IPS-15b (cell line): ENCODE measurements at regions not wholly inside any gene's neighbourhood (a gene's known extent, or its start where the extent isn't known, plus 50 kb on each side); places are given as distances from the start of the nearest gene placed in this dataset.
"Not testable (repeated sequence)": the region's sequence is repeated elsewhere in the genome, so short reads cannot be mapped to it uniquely, and the experiment has no call there.

Experiments
- H3K27me3 ChIP-seq: one replicate; pipeline ENCODE4 v1.6.1; 2013; ENCODE audit warnings: low read length; ENCODE audit not compliant: control insufficient read depth, insufficient read depth
- H3K36me3 ChIP-seq: one replicate; pipeline ENCODE4 v1.6.1; 2013; ENCODE audit warnings: low read length; ENCODE audit not compliant: control insufficient read depth, insufficient read depth
- H3K4me1 ChIP-seq: one replicate; pipeline ENCODE4 v1.6.1; 2013; ENCODE audit warnings: mild to moderate bottlenecking, low read length; ENCODE audit not compliant: control insufficient read depth, insufficient read depth
- H3K4me3 ChIP-seq: one replicate; pipeline ENCODE4 v1.5.1; 2013; ENCODE audit warnings: low read depth, low read length
- H3K9ac ChIP-seq: one replicate; pipeline ENCODE4 v1.6.1; 2013; ENCODE audit warnings: low read depth, mild to moderate bottlenecking, low read length
- H3K9me3 ChIP-seq: one replicate; pipeline ENCODE4 v1.6.1; 2013; ENCODE audit warnings: mild to moderate bottlenecking, low read length; ENCODE audit not compliant: control insufficient read depth, insufficient read depth

DNA sequence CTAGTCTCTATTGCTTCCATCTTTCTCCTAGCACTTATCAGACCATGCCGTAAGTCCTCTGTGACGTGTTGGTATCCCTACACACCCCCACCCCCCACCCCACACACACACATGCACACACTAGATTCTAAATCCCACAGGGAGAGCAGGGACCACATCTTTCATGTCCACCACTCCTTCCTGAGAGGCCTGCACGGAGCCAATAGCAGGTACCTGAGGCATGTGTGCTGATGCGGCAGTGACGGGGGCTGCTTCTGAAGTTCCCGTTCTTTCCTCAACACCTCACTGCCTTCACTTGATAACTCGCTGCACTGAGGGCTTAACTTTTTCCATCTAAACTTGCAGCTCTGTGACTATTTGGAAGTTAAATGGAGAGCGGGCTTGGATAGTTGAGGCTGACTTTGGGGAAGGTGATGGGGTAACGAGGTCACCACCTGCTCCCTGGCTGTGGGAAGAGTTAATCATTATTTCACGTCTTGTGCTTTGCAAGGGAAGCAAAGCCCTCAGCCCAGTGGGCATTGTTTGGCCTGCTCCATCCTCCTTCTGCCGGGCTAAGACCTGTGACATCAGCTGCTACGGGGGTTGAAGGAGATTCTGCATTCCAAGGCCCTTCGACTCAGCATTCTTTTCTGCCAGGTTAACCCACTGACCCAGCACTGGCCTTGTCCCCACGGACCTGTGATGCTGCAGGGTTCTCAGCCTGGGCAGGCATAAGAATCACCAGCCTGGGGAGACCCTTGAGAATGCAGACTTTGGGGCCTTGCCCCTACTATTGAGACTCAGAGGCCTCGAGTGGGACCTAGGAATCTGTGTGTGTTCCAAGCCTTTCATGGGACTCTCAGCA, 187.8 kb downstream of the ANKRD60 start:
- Histone ChIP-seq H3K9ac (no peak overlapping the region), H3K36me3 (no peaks in the 10 kb centered on the region), H3K4me1 (peaks cover 6% of the 10 kb centered on the region), H3K27me3 (no peaks in the 10 kb centered on the region), H3K9me3 (no peaks in the 10 kb centered on the region), H3K4me3 (no peak overlapping the region)

- H3K4me3 ChIP-seq: no peak overlapping the region
- peaks cover 6% of the 10 kb centered on the region for H3K4me1 ChIP-seq
- H3K9ac ChIP-seq: no peak overlapping the region
- H3K27me3 ChIP-seq: no peaks in the 10 kb centered on the region
- H3K9me3 ChIP-seq: no peaks in the 10 kb centered on the region
- H3K36me3 ChIP-seq: no peaks in the 10 kb centered on the region
These were observed 189.0 kb downstream of the ANKRD60 start for GRCh38 chr20:58039274-58040092.

DNA sequence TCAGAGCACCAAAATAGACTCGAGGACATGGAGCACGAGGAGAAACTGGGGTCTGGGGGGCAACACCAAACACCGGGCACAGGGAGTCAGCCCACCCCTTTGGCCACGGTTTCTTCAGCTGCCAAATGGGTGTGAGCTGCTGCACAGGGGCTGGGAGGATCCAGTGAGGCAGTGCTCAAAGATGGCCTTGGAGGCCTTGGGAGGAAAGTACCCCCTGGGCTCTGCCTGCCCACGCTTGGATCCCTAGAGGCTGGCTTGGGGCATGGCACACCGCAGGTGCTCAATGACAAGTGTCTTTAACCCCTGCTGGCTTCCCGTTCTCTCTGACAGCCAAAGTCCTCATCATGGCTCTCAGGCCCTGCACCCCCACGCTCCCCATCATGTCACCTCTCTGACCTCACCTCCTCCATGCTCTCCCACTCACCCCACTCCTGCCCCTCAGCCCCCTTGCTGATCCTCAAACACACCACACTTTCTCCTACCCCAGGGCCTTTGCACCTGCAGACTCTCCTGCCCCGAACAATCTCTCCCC, 190.3 kb downstream of the ANKRD60 start:
- peaks cover 2% of the 10 kb centered on the region for H3K4me1 ChIP-seq
- H3K36me3 ChIP-seq: no peaks in the 10 kb centered on the region
- no peaks in the 10 kb centered on the region for H3K9me3 ChIP-seq
- H3K4me3 ChIP-seq: no peak overlapping the region
- no peaks in the 10 kb centered on the region for H3K27me3 ChIP-seq
- H3K9ac ChIP-seq: no peak overlapping the region

GRCh38 chr20:58037631-58038030, 190.8 kb downstream of the ANKRD60 start:
- H3K27me3 ChIP-seq: no peaks in the 10 kb centered on the region
- H3K36me3 ChIP-seq: no peaks in the 10 kb centered on the region
- H3K9ac ChIP-seq: no peak overlapping the region
- no peak overlapping the region for H3K4me3 ChIP-seq
- no peaks in the 10 kb centered on the region for H3K4me1 ChIP-seq
- no peaks in the 10 kb centered on the region for H3K9me3 ChIP-seq

DNA sequence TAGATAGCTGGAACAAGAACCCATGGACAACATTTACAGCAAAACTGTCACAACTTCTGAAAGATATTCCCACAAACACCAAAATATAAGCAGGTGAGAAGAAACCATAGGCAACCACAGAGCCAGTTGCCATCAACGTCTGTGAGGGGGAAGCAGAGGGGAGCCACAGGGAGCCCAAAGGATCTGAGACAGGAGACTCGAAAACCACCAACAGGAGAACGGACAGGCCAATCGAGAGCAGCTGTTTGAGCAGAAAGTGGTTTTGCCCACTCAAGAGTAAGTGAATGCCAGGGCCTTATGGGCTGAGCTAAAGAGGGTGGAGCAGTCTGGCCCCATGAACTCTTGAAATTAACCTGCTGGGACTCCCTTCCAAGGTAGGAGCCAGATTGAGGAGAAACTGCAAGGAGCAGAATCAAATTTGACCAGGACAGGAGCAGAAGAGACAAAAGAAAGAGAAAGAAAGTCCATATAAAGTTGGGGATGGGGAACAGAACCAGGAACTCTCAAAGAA, 195.4 kb downstream of the ANKRD60 start:
- no peaks in the 10 kb centered on the region for H3K4me1 ChIP-seq
- no peaks in the 10 kb centered on the region for H3K36me3 ChIP-seq
- no peak overlapping the region for H3K4me3 ChIP-seq
- H3K27me3 ChIP-seq: no peaks in the 10 kb centered on the region
- no peaks in the 10 kb centered on the region for H3K9me3 ChIP-seq
- H3K9ac ChIP-seq: no peak overlapping the region

DNA sequence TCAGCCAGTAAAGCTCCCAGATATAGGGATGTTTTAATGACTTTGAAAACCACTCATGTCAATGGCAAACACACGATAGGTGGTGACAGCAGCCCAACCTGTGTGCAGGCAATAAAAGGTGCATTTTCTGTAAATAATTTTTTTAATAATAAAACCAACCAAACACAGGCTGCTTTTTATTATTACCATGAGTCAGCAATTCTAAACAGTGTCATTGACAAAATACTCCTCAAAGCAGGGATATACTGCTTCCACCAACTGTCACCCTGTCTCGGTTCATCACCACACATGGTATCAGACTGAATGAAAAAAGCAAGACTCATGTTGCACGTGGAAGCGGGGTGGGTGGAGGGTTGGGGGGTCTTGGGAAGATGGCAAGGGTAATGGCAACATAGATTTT, 195.9 kb downstream of the ANKRD60 start:
- Histone ChIP-seq H3K4me1 (no peaks in the 10 kb centered on the region), H3K9me3 (no peaks in the 10 kb centered on the region), H3K4me3 (no peak overlapping the region), H3K9ac (no peak overlapping the region), H3K27me3 (no peaks in the 10 kb centered on the region), H3K36me3 (no peaks in the 10 kb centered on the region)

- not testable (repeated sequence) for H3K9me3 ChIP-seq, H3K4me1 ChIP-seq, H3K36me3 ChIP-seq, H3K4me3 ChIP-seq, H3K9ac ChIP-seq, H3K27me3 ChIP-seq
These were observed 197.1 kb downstream of the ANKRD60 start for GRCh38 chr20:58031350-58031749.

GRCh38 chr20:58028123-58028522, 200.3 kb downstream of the ANKRD60 start:
- H3K36me3 ChIP-seq: no peaks in the 10 kb centered on the region
- no peaks in the 10 kb centered on the region for H3K27me3 ChIP-seq
- no peak overlapping the region for H3K4me3 ChIP-seq
- H3K9me3 ChIP-seq: no peaks in the 10 kb centered on the region
- H3K9ac ChIP-seq: no peak overlapping the region
- no peaks in the 10 kb centered on the region for H3K4me1 ChIP-seq

DNA sequence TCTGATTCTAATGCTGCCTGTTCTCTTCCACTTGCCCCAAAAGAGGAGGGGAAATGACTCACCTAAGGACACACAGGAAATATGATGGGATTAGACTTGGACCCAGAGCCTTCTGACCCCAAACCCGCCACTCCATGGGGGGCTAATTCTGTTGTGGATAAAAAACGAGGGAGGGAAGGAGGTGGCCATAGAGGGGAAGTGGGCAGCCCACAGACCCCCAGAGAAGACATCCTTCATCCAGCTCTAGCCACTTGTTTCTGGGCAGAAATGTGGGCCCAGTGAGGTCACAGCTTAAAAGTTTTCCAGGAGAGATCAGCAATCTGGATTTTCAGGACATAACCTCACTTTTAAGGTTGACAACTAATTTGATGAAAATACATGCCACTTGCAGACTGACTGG, 202.1 kb downstream of the ANKRD60 start:
- H3K9ac ChIP-seq: no peak overlapping the region
- no peaks in the 10 kb centered on the region for H3K27me3 ChIP-seq
- H3K9me3 ChIP-seq: no peaks in the 10 kb centered on the region
- no peak overlapping the region for H3K4me3 ChIP-seq
- H3K4me1 ChIP-seq: no peaks in the 10 kb centered on the region
- no peaks in the 10 kb centered on the region for H3K36me3 ChIP-seq

- Histone ChIP-seq H3K9me3 (no peaks in the 10 kb centered on the region), H3K4me3 (no peak overlapping the region), H3K36me3 (no peaks in the 10 kb centered on the region), H3K9ac (no peak overlapping the region), H3K27me3 (no peaks in the 10 kb centered on the region), H3K4me1 (no peaks in the 10 kb centered on the region)
These were observed 203.2 kb downstream of the ANKRD60 start for GRCh38 chr20:58025233-58025632.

GRCh38 chr20:58024241-58024721, 204.2 kb downstream of the ANKRD60 start:
- Histone ChIP-seq H3K9ac (no peak overlapping the region), H3K27me3 (no peaks in the 10 kb centered on the region), H3K4me3 (no peak overlapping the region), H3K4me1 (no peaks in the 10 kb centered on the region), H3K9me3 (no peaks in the 10 kb centered on the region), H3K36me3 (no peaks in the 10 kb centered on the region)
